Upper lobe of left lung (tissue), 6 donors: ENCODE measurements at regions not wholly inside any gene's neighbourhood (a gene's known extent, or its start where the extent isn't known, plus 50 kb on each side); places are given as distances from the start of the nearest gene placed in this dataset.
"Not testable (repeated sequence)": the region's sequence is repeated elsewhere in the genome, so short reads cannot be mapped to it uniquely, and the experiment has no call there.

Source experiments
- ATAC-seq, 2 donors: fragments of 200-7000 bp; cut with Tn5 transposase; one replicate each; pipeline ENCODE4 v1.9.1; 2022; ENCODE audit warnings: mild to moderate bottlenecking in 2 of 2, moderate library complexity in 2 of 2; ENCODE audit not compliant: low FRiP score in 2 of 2
- DNase-seq, 2 donors: peaks; one replicate each; pipeline ENCODE4 v3.0.0-alpha.2; 2019 to 2020
- H3K27ac ChIP-seq, 4 donors: fragments of 200-600 bp; sonication (generic); one replicate each; pipeline ENCODE4 v1.5.1; 2016 to 2019
- H3K27me3 ChIP-seq, 4 donors: fragments of 200-600 bp; sonication (generic); one replicate each; pipeline ENCODE4 v1.5.1; 2017 to 2019
- H3K36me3 ChIP-seq, 4 donors: fragments of 200-600 bp; sonication (generic); one replicate each; pipeline ENCODE4 v1.5.1; 2016 to 2019
- H3K4me1 ChIP-seq, 4 donors: fragments of 200-600 bp; sonication (generic); one replicate each; pipeline ENCODE4 v1.5.1; 2018 to 2019
- H3K4me3 ChIP-seq, 4 donors: fragments of 200-600 bp; sonication (generic); one replicate each; pipeline ENCODE4 v1.5.1; 2017 to 2019; ENCODE audit warnings: mild to moderate bottlenecking in 2 of 4, moderate library complexity in 1 of 4
- H3K9me3 ChIP-seq, 4 donors: fragments of 200-600 bp; sonication (generic); one replicate each; pipeline ENCODE4 v1.5.1; 2018 to 2019
- CTCF ChIP-seq, 6 experiments: fragments of 450-650 bp in 4 of 6; fragments of 200-600 bp in 2 of 6; sonication (generic) in 2 of 6; IDR thresholded peaks; one replicate each; pipeline ENCODE4 v1.5.1; 2016 to 2019; ENCODE audit warnings: antibody characterized with exemption in 6 of 6
- EP300 ChIP-seq, 4 donors: sonication (generic); formaldehyde crosslinking; IDR thresholded peaks; one replicate each; pipeline ENCODE4 v1.5.1; 2017; ENCODE audit warnings: antibody characterized with exemption in 4 of 4, control low read depth in 2 of 4
- POLR2A ChIP-seq, 4 donors: fragments of 450-650 bp; IDR thresholded peaks; one replicate each; pipeline ENCODE4 v1.5.1; 2016 to 2017; ENCODE audit warnings: antibody characterized with exemption in 4 of 4, mild to moderate bottlenecking in 2 of 4
- POLR2AphosphoS5 ChIP-seq, 2 donors: sonication (generic); formaldehyde crosslinking; IDR thresholded peaks; one replicate each; pipeline ENCODE4 v1.5.1; 2017; ENCODE audit warnings: antibody characterized with exemption in 2 of 2
- WGBS, 2 donors: methylation state at CpG; one replicate each; pipeline ENCODE4 v1.1.5; 2017 to 2018; 5-methylcytosine and 5-hydroxymethylcytosine counted together
- donor health status: DM: no; HTN: no; CAD: no; lungs with moderate emphysema.
- donor health status: DM: no; HTN: yes; CAD: no; lungs with severe emphysema.

- DNase-seq (no peak), ATAC-seq (no peak)
- H3K4me1 ChIP-seq, result no peaks in the 10 kb centered on the region
- H3K36me3 ChIP-seq, result no peaks in the 10 kb centered on the region
- H3K9me3 ChIP-seq, result no peaks in the 10 kb centered on the region
- H3K4me3 ChIP-seq, result no peak overlapping the region
- no peak for TF ChIP-seq CTCF (IDR thresholded peaks at IDR 0.05)
- H3K27ac ChIP-seq, result no peak overlapping the region
- H3K27me3 ChIP-seq, result no peaks in the 10 kb centered on the region
Measured at GRCh38 chr12:72207079-72207478, 65.1 kb upstream of the TRHDE start.

- WGBS, 2 donors, result 73 to 79% methylated on average over 7 of the region's 7 CpGs
- ATAC-seq (no peak), DNase-seq (no peak)
- TF ChIP-seq EP300 (IDR thresholded peaks at IDR 0.05) (no peak), POLR2A (IDR thresholded peaks at IDR 0.05) (no peak), CTCF (IDR thresholded peaks at IDR 0.05) (no peak), POLR2AphosphoS5 (IDR thresholded peaks at IDR 0.05) (no peak)
- no peak overlapping the region for H3K27ac ChIP-seq
- no peaks in the 10 kb centered on the region for H3K36me3 ChIP-seq
- no peaks in the 10 kb centered on the region for H3K9me3 ChIP-seq
- H3K4me1 ChIP-seq, result no peaks in the 10 kb centered on the region
- no peaks in the 10 kb centered on the region for H3K27me3 ChIP-seq
- no peak overlapping the region for H3K4me3 ChIP-seq
Measured at GRCh38 chr12:72207486-72208409, 64.4 kb upstream of the TRHDE start.

GRCh38 chr12:72209086-72209485, 63.1 kb upstream of the TRHDE start:
- H3K27ac ChIP-seq, result no peak overlapping the region
- no peaks in the 10 kb centered on the region for H3K4me1 ChIP-seq
- no peaks in the 10 kb centered on the region for H3K36me3 ChIP-seq
- TF ChIP-seq POLR2AphosphoS5 (IDR thresholded peaks at IDR 0.05) (no peak), EP300 (IDR thresholded peaks at IDR 0.05) (no peak), CTCF (IDR thresholded peaks at IDR 0.05) (no peak), POLR2A (IDR thresholded peaks at IDR 0.05) (no peak)
- H3K4me3 ChIP-seq, result no peak overlapping the region
- no peaks in the 10 kb centered on the region for H3K9me3 ChIP-seq
- DNase-seq, result no peak
- no peaks in the 10 kb centered on the region for H3K27me3 ChIP-seq
- 70 to 88% methylated on average over 2 of the region's 2 CpGs for WGBS, 2 donors
- no peak for ATAC-seq

- no peaks in the 10 kb centered on the region for H3K4me1 ChIP-seq
- 34 to 57% methylated on average over 4 of the region's 4 CpGs for WGBS, 2 donors
- H3K27ac ChIP-seq, result no peak overlapping the region
- H3K9me3 ChIP-seq, result no peaks in the 10 kb centered on the region
- ATAC-seq (no peak), DNase-seq (no peak)
- H3K4me3 ChIP-seq, result no peak overlapping the region
- H3K27me3 ChIP-seq, result no peaks in the 10 kb centered on the region
- TF ChIP-seq CTCF (IDR thresholded peaks at IDR 0.05), result no peak
- TF ChIP-seq EP300 (IDR thresholded peaks at IDR 0.05), result no peak
- no peak for TF ChIP-seq POLR2AphosphoS5 (IDR thresholded peaks at IDR 0.05)
- TF ChIP-seq POLR2A (IDR thresholded peaks at IDR 0.05), result no peak
- H3K36me3 ChIP-seq, result no peaks in the 10 kb centered on the region
Measured at GRCh38 chr12:72214163-72214562, 58.0 kb upstream of the TRHDE start.

- not testable (repeated sequence) for H3K4me3 ChIP-seq, ATAC-seq, H3K4me1 ChIP-seq, H3K36me3 ChIP-seq, H3K9me3 ChIP-seq, H3K27me3 ChIP-seq, DNase-seq, H3K27ac ChIP-seq
- WGBS, 2 donors, result 87 to 92% methylated on average over 2 of the region's 3 CpGs
Measured at GRCh38 chr12:72215287-72215686, 56.9 kb upstream of the TRHDE start.
